LNCaP clone FGC (cell line): ENCODE measurements at regions not wholly inside any gene's neighbourhood (a gene's known extent, or its start where the extent isn't known, plus 50 kb on each side); places are given as distances from the start of the nearest gene placed in this dataset.
"Not testable (repeated sequence)": the region's sequence is repeated elsewhere in the genome, so short reads cannot be mapped to it uniquely, and the experiment has no call there.

Source experiments
- DNase-seq: peaks from one replicate; pipeline ENCODE4 v3.0.0-alpha.2; 2011; ENCODE audit warnings: low read depth
- H3K4me3 ChIP-seq: 2 replicates; pipeline ENCODE4 v1.5.1; 2011; ENCODE audit warnings: mild to moderate bottlenecking, low read depth, low read length, control low read depth
- TF ChIP-seq, protein P1 (sequence below): IDR thresholded peaks from 2 replicates; pipeline ENCODE4 v1.5.1; 2012; ENCODE audit warnings: mild to moderate bottlenecking; ENCODE audit not compliant: control insufficient read depth, insufficient read depth; ENCODE audit errors: extremely low read depth

DNA sequence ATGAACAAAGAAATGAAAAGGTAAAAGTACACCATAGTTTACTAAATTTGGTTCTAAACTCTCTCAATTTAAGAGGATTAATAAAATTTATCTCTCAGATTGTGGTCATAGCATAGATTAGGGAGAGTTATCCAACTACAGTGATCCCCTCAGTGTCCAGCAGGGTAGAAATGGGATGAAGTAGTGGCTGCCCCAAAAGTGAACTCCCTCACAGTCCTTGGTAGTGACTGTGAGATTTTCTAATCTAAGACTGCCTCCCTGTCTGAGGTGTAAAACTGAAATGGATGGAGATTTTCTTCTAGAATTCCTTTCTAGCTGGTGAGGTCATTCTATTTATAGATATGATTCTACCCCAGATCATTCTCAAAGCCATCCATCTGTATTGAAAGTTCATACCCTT, 455.5 kb downstream of the ACTL7B start:
- H3K4me3 ChIP-seq: no peak overlapping the region

DNA sequence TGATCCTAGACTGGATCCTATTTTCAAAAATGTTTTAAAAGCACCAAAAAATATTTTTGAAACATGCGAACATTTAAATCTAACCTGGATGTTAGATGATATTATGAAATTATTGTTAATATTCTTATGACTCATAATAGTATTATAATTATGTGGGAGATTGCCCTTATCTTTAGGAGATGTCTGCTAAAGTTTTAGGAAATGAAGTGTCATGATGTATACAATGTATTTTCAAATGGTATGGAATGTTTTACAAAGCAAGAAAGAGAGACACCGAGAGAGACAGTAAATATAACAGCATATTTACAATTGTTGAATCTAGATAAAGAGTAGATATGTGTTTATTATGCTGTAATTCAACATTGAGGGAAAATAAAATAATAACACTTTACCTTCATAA, 455.9 kb downstream of the ACTL7B start:
- TF ChIP-seq, protein P1, sequence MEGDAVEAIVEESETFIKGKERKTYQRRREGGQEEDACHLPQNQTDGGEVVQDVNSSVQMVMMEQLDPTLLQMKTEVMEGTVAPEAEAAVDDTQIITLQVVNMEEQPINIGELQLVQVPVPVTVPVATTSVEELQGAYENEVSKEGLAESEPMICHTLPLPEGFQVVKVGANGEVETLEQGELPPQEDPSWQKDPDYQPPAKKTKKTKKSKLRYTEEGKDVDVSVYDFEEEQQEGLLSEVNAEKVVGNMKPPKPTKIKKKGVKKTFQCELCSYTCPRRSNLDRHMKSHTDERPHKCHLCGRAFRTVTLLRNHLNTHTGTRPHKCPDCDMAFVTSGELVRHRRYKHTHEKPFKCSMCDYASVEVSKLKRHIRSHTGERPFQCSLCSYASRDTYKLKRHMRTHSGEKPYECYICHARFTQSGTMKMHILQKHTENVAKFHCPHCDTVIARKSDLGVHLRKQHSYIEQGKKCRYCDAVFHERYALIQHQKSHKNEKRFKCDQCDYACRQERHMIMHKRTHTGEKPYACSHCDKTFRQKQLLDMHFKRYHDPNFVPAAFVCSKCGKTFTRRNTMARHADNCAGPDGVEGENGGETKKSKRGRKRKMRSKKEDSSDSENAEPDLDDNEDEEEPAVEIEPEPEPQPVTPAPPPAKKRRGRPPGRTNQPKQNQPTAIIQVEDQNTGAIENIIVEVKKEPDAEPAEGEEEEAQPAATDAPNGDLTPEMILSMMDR: no peak
- no peak for DNase-seq
- no peak overlapping the region for H3K4me3 ChIP-seq

More for the DNA sequence above, 455.5 kb downstream of the ACTL7B start:
- TF ChIP-seq, protein P1: no peak
- DNase-seq: no peak

DNA sequence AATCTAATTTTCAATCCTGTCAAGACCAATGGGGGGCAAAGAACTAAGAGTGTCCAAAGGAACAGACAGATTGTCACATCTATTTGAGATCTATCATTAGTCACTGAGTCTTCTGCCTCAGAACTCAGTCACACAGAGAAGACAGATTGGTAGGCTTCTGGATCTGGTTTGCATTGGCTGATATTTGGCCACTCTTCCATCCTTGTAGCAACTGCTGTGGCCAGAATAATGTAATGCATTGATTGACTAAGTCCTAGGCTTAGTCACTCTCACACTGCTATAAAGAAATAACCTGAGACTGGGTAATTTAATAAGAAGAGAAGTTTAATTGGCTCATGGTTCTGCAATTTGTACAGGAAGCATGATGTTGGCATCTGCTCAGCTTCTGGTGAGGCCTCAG, 458.5 kb downstream of the ACTL7B start:
- no peak overlapping the region for H3K4me3 ChIP-seq
- TF ChIP-seq, protein P1: no peak
- no peak for DNase-seq

DNA sequence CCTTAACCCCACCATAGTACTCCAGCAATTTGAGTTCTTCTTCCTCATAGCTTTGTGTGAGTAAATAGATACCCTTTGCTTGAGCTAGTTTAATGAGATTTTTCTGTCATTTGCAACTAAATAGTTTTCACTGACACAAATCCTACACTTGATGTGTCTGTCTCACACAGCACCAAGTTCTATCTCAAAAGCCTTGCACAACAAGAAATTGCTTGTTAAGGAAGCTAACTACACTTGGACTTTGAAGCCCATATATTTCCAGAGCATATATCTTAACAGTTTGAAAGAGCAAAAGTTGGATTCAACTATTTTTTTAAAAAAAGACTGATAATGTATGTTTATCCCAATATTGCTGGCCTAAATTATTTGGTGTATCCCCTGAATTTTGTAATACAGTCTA, 459.2 kb downstream of the ACTL7B start:
- DNase-seq: no peak
- no peak overlapping the region for H3K4me3 ChIP-seq
- TF ChIP-seq, protein P1: no peak

GRCh38 chr9:108396193-108396592, 459.6 kb downstream of the ACTL7B start:
- TF ChIP-seq, protein P1: no peak
- no peak for DNase-seq
- H3K4me3 ChIP-seq: no peak overlapping the region

DNA sequence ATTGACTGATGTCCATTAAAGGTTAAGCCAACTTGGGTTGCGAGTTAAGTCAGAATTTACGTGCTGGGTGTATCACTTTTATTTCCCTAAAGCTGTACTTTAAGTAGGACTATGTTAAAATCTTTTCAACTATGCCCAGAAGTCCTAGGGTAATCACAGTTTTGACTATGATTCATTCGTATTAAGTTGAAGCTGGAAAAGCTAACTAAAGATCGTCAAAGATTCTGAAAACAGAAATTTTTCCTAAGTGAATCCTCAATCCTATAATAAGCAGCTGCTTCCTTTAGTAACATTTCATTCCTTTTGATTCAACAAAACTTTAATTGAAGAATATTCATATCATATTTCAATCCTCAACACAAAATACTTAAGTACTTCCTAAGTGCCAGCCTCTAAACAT, 460.4 kb downstream of the ACTL7B start:
- no peak overlapping the region for H3K4me3 ChIP-seq
- TF ChIP-seq, protein P1: no peak
- no peak for DNase-seq

DNA sequence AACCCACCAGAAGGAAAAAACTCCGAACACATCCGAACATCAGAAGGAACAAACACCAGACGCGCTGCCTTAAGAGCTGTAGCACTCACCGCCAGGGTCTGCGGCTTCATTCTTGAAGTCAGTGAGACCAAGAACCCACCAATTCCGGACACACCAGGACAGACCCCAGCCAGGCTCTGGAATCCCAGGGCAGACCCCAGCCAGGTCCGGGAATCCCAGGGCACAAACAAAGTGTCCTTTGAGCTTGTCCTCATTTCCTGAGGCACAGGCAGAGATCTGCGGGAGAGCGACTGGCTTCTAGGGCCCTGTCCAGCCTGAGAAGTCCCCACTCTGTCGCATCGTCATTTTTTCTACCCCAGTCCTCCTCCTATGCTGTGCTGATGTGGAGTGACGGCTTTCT, 461.1 kb downstream of the ACTL7B start:
- no peak for DNase-seq
- H3K4me3 ChIP-seq: no peak overlapping the region
- TF ChIP-seq, protein P1: no peak

GRCh38 chr9:108393481-108394001, 462.2 kb downstream of the ACTL7B start:
- DNase-seq, H3K4me3 ChIP-seq: not testable (repeated sequence)
